HL-60 (cell line): ENCODE measurements at regions not wholly inside any gene's neighbourhood (a gene's known extent, or its start where the extent isn't known, plus 50 kb on each side); places are given as distances from the start of the nearest gene placed in this dataset.

Experiments used
- DNase-seq, 2 experiments: peaks; one replicate each; pipeline ENCODE4 v3.0.0-alpha.2; 2010 to 2020; ENCODE audit warnings: low read depth in 1 of 2, low spot score in 1 of 2
- H3K27ac ChIP-seq: fragments of 250-450 bp; sonication (Bioruptor Pico); replicated peaks from 2 replicates; pipeline ENCODE4 v1.5.1; 2020; ENCODE audit warnings: mild to moderate bottlenecking, moderate library complexity
- H3K27me3 ChIP-seq: fragments of 250-450 bp; sonication (Bioruptor Pico); 2 replicates; pipeline ENCODE4 v1.5.1; 2021; ENCODE audit warnings: mild to moderate bottlenecking, moderate library complexity; ENCODE audit not compliant: insufficient read depth, poor library complexity, severe bottlenecking
- H3K4me3 ChIP-seq: replicated peaks from 2 replicates; pipeline ENCODE4 v1.5.1; 2011; ENCODE audit warnings: mild to moderate bottlenecking, control low read depth, low read length; ENCODE audit not compliant: insufficient read depth
- GABPA ChIP-seq: IDR thresholded peaks from 2 replicates; pipeline ENCODE4 v1.6.1; 2012; ENCODE audit warnings: low read depth
- POLR2AphosphoS5 ChIP-seq: IDR thresholded peaks from 2 replicates; pipeline ENCODE4 v1.6.1; 2012; ENCODE audit warnings: low read depth
- SPI1 ChIP-seq: IDR thresholded peaks from 2 replicates; pipeline ENCODE4 v1.6.1; 2012; ENCODE audit warnings: low read depth, mild to moderate bottlenecking, borderline replicate concordance
- TF ChIP-seq, protein P1 (sequence below): IDR thresholded peaks from one replicate; pipeline ENCODE4 v1.5.1; 2011; ENCODE audit warnings: low read length, control low read depth, inconsistent platforms; ENCODE audit not compliant: insufficient read depth
- TF ChIP-seq, protein P2 (sequence below): IDR thresholded peaks from 2 replicates; pipeline ENCODE4 v1.6.1; 2012; ENCODE audit warnings: low read depth; ENCODE audit not compliant: insufficient replicate concordance

DNA sequence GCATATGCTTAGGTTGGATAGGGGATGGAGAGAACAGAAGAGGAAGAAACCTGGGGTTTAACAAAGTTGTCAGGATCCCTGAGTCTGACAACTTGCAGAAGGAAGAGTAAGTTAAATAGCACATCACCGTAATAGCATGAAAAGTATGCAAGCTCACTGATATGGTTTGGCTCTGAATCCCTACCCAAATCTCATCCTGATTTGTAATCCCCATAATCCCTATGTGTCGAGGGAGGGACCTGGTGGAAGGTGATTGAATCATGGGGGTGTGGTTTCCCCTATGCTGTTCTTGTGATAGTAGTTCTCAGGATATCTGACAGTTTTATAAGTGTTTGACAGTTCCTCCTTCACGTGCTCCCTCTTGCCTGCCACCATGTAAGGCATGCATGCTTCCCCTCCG is 193.3 kb downstream of the PSAT1 start:
- TF ChIP-seq POLR2AphosphoS5, result no peak
- no peak for TF ChIP-seq SPI1
- TF ChIP-seq, protein P1, sequence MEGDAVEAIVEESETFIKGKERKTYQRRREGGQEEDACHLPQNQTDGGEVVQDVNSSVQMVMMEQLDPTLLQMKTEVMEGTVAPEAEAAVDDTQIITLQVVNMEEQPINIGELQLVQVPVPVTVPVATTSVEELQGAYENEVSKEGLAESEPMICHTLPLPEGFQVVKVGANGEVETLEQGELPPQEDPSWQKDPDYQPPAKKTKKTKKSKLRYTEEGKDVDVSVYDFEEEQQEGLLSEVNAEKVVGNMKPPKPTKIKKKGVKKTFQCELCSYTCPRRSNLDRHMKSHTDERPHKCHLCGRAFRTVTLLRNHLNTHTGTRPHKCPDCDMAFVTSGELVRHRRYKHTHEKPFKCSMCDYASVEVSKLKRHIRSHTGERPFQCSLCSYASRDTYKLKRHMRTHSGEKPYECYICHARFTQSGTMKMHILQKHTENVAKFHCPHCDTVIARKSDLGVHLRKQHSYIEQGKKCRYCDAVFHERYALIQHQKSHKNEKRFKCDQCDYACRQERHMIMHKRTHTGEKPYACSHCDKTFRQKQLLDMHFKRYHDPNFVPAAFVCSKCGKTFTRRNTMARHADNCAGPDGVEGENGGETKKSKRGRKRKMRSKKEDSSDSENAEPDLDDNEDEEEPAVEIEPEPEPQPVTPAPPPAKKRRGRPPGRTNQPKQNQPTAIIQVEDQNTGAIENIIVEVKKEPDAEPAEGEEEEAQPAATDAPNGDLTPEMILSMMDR, result no peak
- TF ChIP-seq, protein P2, sequence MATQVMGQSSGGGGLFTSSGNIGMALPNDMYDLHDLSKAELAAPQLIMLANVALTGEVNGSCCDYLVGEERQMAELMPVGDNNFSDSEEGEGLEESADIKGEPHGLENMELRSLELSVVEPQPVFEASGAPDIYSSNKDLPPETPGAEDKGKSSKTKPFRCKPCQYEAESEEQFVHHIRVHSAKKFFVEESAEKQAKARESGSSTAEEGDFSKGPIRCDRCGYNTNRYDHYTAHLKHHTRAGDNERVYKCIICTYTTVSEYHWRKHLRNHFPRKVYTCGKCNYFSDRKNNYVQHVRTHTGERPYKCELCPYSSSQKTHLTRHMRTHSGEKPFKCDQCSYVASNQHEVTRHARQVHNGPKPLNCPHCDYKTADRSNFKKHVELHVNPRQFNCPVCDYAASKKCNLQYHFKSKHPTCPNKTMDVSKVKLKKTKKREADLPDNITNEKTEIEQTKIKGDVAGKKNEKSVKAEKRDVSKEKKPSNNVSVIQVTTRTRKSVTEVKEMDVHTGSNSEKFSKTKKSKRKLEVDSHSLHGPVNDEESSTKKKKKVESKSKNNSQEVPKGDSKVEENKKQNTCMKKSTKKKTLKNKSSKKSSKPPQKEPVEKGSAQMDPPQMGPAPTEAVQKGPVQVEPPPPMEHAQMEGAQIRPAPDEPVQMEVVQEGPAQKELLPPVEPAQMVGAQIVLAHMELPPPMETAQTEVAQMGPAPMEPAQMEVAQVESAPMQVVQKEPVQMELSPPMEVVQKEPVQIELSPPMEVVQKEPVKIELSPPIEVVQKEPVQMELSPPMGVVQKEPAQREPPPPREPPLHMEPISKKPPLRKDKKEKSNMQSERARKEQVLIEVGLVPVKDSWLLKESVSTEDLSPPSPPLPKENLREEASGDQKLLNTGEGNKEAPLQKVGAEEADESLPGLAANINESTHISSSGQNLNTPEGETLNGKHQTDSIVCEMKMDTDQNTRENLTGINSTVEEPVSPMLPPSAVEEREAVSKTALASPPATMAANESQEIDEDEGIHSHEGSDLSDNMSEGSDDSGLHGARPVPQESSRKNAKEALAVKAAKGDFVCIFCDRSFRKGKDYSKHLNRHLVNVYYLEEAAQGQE, result no peak
- TF ChIP-seq GABPA, result no peak
- DNase-seq, result no peak
- Histone ChIP-seq H3K4me3 (no peak overlapping the region), H3K27ac (no peak overlapping the region), H3K27me3 (no peaks in the 10 kb centered on the region)

DNA sequence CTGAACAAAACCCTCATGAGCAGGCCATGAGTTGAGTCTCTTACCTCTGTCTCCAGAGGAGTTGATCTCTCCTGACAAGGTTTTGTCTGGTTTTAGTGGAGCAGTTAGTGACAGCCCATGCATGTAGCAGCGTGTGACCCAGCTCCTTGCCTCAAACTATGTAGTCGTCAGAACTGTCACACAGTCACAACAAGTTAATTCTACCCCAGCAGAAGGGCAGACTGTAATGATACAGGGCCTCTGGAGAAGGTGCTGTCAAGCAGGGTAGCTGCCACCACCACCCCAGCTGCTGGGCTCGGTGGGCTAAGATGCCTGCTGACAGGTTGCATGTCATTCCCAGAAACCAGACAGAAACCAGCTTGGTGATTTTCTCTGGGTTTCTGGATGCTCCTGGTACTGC is 194.5 kb downstream of the PSAT1 start:
- no peaks in the 10 kb centered on the region for H3K27me3 ChIP-seq
- no peak for DNase-seq
- no peak overlapping the region for H3K4me3 ChIP-seq
- TF ChIP-seq, protein P1, result no peak
- TF ChIP-seq POLR2AphosphoS5 (no peak), SPI1 (no peak), GABPA (no peak)
- TF ChIP-seq, protein P2, result no peak
- H3K27ac ChIP-seq, result no peak overlapping the region

DNA sequence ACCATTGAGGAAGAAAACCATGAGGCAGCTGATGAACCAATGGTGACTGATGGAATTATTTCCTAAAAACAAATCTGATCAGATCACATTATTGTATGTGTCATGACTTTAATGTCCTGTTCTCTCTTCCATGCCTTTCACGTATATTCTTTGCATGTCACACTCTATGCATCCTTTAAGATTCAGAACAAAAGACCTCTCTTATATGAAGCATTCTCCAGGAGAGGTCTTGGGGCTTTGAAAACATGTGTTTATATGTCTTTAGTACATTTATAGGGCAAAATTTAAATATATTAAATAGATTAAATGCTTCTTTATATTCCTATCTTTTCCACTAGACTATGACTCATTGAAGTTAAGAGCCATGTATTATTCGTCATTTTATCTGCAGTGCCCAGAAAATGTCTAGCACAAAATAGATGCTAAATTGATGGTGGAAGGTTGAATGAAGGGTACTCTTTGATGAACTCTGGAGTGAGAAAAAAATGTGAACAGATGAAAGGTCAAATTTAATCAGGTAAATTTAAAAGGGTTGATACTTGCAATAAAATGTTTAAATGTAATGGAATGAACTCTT is 196.3 kb downstream of the PSAT1 start:
- Histone ChIP-seq H3K4me3 (no peak overlapping the region), H3K27ac (no peak overlapping the region), H3K27me3 (no peaks in the 10 kb centered on the region)
- TF ChIP-seq SPI1 (no peak), GABPA (no peak), POLR2AphosphoS5 (no peak)
- TF ChIP-seq, protein P1, result no peak
- TF ChIP-seq, protein P2, result no peak
- DNase-seq, result no peak
